LNCaP clone FGC (cell line): ENCODE measurements at regions not wholly inside any gene's neighbourhood (a gene's known extent, or its start where the extent isn't known, plus 50 kb on each side); places are given as distances from the start of the nearest gene placed in this dataset.
"Not testable (repeated sequence)": the region's sequence is repeated elsewhere in the genome, so short reads cannot be mapped to it uniquely, and the experiment has no call there.

Source experiments
- DNase-seq: peaks from one replicate; pipeline ENCODE4 v3.0.0-alpha.2; 2011; ENCODE audit warnings: low read depth
- H3K4me3 ChIP-seq: 2 replicates; pipeline ENCODE4 v1.5.1; 2011; ENCODE audit warnings: mild to moderate bottlenecking, low read depth, low read length, control low read depth
- TF ChIP-seq, protein P1 (sequence below): IDR thresholded peaks from 2 replicates; pipeline ENCODE4 v1.5.1; 2012; ENCODE audit warnings: mild to moderate bottlenecking; ENCODE audit not compliant: control insufficient read depth, insufficient read depth; ENCODE audit errors: extremely low read depth

DNA sequence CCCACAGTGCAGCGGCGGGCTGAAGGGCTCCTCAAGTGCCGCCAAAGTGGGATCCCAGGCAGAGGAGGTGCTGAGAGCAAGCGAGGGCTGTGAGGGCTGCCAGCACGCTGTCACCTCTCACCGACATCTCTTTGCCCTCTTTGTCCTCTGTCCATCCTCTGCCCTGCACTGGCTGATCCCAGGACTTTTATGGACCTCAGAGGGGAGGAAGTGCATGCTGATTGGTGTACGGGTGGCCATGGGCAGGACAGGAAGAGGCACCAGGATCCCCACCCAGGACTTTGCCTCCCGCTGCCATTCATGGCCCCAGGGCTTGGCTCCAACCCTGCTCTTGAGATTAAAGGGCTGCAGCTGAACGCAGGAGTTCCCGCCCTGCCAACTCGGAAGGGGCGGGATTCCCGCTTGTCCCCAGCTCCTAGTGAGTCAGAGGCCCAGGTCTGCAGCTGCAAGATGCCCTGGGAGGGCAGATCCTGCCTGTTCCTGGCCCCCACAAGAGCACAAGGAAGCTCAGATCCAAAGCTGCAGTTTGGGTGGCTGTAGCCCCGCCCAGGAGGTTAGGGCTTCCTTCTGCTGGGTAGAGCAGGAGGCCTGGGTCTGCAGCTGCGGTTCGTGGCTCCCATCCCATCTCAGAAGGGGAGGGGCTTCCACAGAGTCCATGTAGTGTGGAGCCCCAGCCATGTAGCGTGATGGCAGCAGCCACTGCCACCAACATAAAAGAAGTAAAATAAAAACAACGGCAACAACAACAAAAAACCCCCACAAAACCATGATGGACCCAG, 1716.7 kb downstream of the SLITRK1 start:
- H3K4me3 ChIP-seq, result no peak overlapping the region
- no peak for DNase-seq
- TF ChIP-seq, protein P1, sequence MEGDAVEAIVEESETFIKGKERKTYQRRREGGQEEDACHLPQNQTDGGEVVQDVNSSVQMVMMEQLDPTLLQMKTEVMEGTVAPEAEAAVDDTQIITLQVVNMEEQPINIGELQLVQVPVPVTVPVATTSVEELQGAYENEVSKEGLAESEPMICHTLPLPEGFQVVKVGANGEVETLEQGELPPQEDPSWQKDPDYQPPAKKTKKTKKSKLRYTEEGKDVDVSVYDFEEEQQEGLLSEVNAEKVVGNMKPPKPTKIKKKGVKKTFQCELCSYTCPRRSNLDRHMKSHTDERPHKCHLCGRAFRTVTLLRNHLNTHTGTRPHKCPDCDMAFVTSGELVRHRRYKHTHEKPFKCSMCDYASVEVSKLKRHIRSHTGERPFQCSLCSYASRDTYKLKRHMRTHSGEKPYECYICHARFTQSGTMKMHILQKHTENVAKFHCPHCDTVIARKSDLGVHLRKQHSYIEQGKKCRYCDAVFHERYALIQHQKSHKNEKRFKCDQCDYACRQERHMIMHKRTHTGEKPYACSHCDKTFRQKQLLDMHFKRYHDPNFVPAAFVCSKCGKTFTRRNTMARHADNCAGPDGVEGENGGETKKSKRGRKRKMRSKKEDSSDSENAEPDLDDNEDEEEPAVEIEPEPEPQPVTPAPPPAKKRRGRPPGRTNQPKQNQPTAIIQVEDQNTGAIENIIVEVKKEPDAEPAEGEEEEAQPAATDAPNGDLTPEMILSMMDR, result no peak

GRCh38 chr13:82164780-82165395, 1717.4 kb downstream of the SLITRK1 start:
- not testable (repeated sequence) for H3K4me3 ChIP-seq, DNase-seq

DNA sequence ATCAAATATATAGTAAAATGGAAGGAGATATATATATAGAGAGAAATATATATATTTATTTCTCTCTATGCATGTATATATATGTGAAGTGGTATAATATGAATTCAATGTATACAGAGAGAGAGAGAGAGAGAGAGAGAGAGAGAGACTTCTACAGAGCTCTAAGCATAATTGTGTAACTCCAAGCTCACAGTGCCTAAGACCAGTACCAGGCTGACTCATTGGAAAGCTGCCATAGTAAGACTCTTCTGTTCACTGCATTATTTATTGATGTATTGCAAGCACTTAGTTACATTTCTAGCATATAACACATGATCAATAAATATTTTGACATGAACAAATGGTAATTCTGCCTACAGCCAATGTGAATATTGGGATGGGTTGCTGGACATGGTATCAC, 1734.7 kb downstream of the SLITRK1 start:
- TF ChIP-seq, protein P1, result no peak
- no peak overlapping the region for H3K4me3 ChIP-seq
- DNase-seq, result no peak

GRCh38 chr13:82136880-82137279, 1745.4 kb downstream of the SLITRK1 start:
- no peak overlapping the region for H3K4me3 ChIP-seq
- DNase-seq, result no peak
- TF ChIP-seq, protein P1, result no peak

- H3K4me3 ChIP-seq, result no peak overlapping the region
- TF ChIP-seq, protein P1, result no peak
- DNase-seq, result no peak
These were observed 1753.0 kb downstream of the SLITRK1 start for GRCh38 chr13:82129281-82129680.

- no peak overlapping the region for H3K4me3 ChIP-seq
- no peak for DNase-seq
- TF ChIP-seq, protein P1, result no peak
These were observed 1763.7 kb downstream of the SLITRK1 start for GRCh38 chr13:82118589-82118988.

- TF ChIP-seq, protein P1, result no peak
- H3K4me3 ChIP-seq, result no peak overlapping the region
- no peak for DNase-seq
These were observed 1765.8 kb downstream of the SLITRK1 start for GRCh38 chr13:82116422-82116989.
